ENCODE measurements at regions not wholly inside any gene's neighbourhood (a gene's known extent, or its start where the extent isn't known, plus 50 kb on each side); places are given as distances from the start of the nearest gene placed in this dataset.

DNA sequence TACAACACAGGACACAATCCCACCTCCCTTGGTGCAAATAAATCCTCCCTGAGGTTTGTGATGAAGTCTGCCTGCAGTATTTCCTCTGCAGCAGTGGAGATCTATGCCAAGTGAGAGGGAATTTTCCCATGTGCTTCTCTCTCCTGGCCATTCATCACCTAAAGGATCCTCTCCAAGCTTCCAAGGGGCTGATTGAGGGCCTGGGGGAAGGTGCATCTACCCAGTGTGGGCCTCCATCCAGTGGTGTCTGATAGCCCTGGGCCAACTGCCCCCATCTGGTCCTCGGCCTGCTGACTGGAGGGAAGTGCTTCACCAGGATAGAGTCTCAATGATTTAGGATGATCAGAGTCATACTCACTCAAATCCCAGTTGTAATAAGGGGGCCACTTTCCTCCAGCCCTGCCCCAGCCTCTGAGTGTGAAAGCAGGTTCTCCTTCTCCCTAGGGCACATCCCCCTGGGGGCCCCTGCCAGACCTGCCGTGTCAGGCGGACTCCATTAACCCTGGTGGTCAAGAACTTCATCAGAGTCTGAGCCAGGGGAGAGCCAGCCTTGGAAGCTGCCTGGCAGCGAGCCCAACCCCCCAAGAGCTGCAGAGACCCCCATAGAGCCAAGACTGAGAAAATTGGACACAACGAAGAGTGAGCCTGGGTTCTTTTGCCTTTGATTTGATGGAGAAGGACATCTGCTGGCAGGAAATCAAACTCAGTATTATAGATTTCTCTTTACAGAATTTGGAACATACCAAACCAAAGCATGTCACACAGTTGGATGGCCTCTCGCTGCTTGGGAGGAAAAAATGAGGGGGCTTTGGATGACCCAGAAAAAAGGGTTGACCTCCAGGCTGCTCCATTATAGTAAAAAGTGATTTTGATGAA, 509.6 kb downstream of the CMPK2 start:
- no peak for DNase-seq (ENCODE audit: low spot score)

DNA sequence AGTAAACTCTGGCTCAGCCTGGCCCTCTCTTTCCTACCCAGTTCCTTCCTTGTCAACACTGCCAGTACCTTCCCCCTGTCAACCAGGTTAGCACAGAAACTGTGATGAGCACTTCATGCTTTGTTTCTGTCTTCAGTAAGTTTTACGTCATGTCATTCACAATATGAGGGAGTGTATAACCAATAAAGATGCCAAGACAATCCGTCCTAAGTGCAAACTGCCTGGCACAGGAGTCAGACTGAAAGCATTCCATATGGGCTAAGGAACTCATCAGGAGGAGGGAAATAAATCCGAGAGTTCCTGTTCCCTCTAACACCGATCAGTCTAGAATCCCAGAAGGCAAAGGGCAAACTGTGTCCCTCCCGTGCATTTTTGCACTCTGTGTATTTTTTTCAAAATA, 507.2 kb downstream of the CMPK2 start:
- no peak for DNase-seq (ENCODE audit: low spot score)

DNA sequence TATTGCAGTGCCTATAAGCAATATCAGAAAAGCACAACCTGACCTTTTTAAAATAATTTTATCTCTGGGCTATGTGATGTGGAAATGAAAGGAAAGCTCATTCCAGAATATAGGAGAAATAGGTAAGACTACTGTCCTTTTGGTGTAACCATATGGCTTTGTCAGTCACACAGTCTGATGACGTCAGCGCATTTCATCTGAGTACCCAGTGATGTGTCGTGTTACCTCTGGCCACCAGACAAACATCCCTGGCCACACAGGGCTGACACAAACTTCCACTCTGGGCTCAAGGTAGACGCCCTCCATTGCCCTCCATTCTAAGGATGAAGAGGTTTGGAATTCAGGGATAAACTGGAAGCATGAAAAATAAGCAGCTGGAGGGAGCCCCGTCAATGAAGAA, 506.7 kb downstream of the CMPK2 start:
- DNase-seq (ENCODE audit: low spot score) = no peak

DNA sequence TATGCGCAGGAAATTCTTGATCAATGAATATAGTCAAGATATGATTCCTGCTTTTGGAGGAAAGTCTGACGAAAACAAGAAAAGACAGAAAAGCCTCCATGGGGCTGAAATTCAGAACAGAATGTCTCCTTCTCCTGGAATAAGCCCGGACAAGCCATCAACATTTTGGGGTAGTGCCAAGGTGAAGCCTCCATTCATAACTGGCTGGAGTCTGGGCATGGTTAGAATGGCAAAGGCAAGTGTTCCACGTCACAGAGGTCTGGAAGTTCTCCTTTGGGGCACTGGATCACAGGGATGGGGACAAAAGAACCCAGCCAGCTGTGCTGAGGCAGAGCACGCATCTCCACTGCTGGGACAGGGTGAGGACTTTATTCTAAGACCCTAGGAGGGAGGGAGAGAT, 505.7 kb downstream of the CMPK2 start:
- no peak for DNase-seq (ENCODE audit: low spot score)

DNA sequence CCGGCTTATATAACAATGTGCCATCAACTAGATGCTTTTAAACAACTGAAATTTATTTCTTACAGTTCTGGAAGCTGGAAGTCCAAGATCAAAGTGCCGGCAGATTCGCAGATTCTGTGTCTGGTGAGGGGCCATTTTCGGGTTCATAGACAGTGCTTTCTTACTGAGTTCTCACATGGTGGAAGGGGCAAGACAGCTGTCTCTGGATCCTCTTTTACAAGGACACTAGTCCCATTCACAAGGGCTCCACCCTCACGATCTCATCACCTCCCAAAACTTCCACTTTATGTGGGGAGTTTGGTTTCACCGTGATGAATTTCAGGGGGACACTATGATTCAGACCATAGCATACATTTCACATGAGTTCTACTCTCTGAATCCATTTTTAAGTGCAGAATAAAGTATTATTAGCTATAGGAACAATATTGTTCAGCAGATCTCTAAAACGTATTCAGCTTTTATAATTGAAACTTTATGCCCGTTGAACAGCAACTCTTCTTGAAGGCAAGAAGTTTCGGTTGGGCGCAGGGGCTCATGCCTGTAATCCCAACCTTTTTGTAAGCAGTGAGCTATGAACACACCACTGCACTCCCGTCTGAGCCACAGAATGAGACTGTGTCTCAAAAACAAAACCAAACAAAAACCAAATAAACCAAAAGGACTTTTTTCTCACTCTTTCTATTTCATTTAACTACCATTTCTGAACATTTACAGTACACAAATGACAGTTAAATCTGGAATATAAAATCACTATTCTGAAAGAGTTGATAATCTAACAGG, 502.8 kb downstream of the CMPK2 start:
- no peak for DNase-seq (ENCODE audit: low spot score)

DNA sequence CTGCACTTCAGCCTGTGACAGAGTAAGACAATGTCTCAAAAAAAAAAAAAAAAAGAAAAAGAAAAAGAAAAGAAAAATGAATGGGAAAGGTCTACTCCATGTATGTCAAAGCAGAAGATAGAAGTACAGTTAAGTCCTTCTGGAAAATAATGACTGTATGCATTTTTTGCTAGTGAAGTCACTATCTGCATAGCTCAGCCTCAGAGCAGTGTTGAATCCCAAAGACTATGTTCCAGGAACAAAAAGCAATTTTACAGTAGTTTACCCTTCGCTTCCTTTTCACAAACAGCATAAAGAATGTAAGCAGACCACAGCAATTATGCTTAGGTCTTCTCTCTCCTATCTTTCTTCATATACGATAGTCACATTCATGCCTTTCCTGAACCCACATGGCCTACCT, 497.4 kb downstream of the CMPK2 start:
- no peak for DNase-seq (ENCODE audit: low spot score)

DNA sequence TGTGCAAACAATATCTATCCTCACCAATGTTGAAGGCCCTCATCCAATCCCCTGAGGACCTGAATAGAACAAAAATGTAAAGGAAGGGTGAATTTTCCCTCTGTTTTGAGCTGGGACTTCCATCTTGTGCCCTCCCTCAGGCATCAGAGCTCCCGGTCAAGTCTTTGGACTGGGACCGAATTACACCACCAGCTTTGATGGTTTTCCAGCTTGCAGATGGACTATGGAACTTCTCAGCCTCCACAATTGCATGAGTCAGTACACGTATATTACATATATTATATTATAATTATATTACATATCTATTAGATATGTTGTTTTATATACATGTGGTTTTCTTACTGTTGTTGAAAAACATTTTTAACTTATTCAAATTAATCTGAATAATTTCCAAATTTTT, 496.4 kb downstream of the CMPK2 start:
- no peak for DNase-seq (ENCODE audit: low spot score)

DNA sequence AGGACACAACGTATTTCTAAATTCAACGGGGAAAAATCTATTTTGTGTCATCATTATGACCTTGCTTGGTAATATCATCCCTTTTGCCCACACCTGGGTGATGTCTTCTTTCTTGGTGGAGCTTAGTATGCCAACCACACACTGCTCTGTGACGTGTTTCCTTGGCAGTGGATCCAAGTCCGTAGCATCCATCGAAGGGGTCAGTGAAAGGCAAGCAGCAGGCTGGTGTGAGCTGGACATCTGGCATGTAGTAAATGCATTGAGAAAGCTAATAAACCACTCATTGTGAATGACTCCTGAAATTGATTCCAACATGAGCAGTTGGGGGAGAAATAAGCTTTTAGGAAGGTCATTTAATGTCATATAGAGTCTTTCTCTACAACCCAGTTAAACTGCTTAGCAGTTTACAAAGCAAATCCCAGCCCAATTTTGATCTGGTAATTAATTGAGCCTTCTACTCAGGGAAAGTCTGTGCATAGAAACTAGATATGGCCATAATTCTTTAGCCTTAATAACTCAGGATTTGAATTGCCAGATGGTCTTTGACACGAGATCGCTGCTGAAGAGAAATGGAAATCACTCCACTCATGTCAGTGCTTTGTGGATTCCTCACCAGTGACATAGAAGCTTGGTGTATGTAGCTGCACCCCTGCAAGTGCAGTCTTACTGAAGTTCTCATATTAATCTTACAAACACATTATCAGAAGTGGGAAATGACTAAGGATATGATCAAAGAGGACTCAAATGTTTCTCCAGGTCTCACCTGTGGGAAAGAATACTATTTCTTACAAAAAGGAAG, 494.8 kb downstream of the CMPK2 start:
- DNase-seq (ENCODE audit: low spot score) = no peak

DNA sequence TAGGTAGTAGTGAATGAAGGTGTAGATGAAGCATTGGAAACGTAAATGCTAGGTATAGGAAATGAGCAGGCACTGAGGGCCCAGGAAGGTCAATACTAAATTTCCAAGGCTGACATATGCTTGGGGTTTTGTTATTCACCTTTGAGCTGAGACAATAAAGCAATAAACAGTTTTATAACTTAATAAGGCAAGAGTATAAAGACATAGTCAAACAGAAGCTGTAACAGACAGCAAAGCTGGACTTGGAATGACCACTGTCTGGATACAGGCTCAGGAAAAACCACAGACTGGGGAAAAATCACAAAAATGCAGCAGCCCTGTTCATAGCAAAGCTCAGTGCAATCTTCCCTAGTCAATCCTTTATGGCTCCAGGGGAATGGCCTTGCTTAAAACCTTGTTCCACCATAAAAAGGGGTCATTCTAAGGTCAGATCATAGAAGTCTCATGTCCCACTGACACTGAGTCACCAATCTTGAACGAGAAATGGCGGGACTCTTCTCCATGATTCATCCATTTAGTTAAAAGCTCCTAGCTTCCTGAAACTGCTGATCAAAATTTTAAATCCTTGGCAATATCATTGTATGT, 493.3 kb downstream of the CMPK2 start:
- no peak for DNase-seq (ENCODE audit: low spot score)

DNA sequence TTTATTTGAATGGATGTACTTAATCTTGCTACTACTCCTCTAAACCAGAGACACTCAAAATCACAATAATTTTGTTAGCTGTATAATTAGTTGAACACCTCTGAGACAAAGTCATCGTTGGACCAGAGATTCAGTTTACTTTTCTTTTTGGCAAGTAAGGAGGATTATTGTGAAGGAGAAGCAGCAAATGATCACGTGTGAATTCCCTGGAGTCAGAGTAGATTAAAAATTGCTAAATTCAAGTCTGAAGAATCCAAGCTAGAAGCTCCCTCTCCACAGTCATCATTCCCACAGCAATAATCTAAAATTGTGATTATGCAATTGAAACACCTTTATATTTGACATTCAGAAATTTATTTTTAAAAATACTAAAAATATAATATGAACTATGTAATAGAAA, 484.4 kb downstream of the CMPK2 start:
- no peak for DNase-seq (ENCODE audit: low spot score)

DNA sequence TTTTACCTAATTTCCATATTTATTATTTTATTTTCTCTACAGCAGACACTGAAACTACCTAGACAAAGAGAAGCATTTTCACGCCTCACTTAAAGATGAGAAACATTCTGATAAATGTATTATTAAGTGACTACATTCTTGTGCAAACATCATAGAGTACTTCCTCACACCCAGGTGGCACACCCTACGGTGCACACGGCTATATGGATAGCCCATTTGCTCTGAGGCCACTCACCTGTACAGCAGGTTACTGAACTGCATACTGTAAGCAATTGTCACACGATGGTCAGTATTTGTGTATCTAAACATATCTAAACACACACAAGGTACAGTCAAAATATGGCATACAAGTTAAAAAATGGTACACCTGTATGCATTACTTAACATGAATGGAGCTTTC, 481.4 kb downstream of the CMPK2 start:
- DNase-seq (ENCODE audit: low spot score) = no peak

DNA sequence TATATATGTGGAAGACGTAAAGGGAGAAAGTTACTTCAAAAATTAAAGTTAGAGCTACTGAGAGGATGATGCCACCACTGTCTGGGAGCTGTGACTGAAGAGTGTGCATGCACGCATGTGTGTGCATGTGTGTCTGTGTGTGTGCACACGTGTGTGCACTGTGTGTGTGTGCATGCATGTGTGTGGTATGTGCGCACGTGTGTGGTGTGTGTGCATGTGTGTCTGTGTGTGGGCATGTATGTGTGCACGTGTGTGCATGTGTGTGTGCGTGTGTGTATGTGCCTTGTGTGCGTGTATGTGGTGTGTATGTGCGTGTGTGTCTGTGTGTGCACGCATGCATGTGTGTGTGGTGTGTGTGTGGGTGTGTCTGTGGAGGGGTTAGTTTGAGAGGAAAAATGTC, 473.4 kb downstream of the CMPK2 start:
- no peak for DNase-seq (ENCODE audit: low spot score)

DNA sequence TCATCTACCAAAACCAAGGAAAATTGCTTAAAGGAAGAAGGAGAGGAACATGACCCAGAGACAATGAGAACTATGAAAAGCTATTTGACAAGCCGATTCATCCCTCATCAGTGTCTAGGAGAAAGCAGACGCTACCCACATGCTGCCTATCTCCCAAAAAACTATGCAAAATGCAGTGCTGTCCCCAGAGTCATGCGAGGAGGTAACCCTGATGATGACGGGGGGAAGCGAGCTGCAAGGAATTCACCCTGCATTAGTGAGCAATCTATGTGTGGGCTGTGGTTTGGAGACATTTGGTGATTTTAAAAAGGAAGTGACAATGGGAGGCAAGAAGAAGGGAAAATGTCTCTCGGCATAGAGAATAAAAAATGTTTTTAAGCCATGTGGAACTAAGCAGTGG, 472.7 kb downstream of the CMPK2 start:
- DNase-seq (ENCODE audit: low spot score) = no peak

DNA sequence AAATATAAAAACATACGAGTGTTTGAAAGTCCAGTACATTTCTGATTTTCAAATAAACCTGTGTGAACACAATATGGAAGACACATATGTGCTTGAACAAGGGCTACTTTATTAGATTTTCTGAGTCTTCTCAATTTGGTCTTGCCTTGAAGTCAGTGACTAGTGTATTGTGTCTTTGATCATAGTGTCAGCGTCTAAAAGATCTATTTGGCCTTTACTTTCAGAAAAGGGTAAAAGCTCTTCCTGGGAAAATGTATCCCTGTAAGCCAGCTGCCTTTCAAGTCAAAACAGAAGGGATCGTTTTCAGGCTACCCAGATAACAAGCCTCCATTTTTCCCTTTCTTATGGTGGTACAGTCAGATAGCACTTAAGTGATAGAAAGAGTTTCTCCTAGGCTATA, 471.9 kb downstream of the CMPK2 start:
- no peak for DNase-seq (ENCODE audit: low spot score)

DNA sequence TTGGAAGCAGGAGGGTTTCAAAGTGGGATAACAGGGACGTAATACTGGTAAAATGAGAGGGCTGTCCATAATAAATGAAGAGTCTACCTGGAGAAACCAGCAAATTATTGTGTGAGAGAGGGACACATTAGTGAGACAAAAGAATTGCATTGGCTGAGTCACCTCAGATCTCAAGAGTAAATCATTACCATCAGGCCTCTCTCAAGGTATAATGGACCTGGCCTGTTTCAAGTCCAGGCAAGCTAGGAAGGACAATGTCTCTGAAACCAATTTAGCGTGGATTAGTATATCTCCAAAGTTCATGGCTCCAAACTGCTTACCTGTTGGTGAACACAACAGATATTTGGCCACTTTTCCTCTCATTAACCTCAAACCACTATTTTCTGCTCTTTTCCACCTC, 471.4 kb downstream of the CMPK2 start:
- no peak for DNase-seq (ENCODE audit: low spot score)

DNA sequence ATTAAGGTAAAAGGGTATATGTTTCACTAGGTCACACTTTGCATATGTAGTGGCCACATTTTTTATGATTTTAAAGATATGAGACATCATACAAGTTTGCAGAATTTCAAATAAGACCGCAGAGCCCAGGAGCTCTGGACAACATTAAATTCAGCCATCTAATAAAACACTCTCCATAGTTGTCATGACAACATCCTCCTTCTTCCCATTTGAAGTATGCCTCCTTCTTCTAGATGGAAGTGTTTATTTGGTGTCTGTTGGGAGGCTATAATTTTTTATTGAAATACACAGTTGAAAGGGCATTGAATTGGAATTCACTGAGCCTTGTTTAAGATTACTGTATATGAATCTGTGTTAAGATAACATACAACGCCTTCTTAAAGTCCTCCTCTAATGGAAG, 467.3 kb downstream of the CMPK2 start:
- no peak for DNase-seq (ENCODE audit: low spot score)

DNA sequence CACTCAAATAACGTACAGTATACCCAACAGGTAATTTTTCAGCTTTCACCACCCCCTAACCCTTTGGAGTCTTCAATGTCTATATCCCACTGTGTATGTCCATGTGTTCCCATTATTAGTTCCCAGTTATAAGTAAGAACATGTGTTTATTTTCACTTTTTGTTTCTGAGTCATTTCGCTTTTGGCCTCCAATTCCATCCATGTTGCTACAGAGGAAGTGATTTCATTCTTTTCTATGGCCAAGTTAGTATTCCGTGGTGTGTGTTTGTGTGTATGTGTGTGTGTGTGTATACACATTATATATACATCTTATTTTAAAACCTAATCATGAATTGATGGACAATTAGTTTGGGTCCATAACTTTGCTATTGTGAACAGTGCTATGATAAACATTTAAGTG, 464.4 kb downstream of the CMPK2 start:
- no peak for DNase-seq (ENCODE audit: low spot score)

DNA sequence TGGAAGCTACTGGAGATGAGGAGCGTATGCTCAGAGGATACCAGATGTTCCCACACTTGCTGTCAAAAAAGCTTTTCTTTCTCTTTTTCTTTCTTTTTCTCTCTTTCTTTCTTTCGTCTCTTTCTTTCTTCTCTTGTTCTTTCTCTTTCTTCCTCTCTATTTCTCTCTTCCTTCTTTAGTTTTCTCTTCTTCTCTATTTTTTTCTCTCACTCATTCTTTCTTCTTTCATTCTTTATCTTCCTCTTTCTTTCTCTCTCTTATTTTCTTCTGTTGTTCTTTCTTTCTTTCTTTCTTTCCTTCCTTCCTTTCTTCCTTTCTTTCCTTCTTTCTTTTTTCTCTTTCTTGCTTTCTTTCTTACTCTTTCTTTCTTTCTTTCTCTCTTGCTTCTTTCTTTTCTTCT, 457.6 kb downstream of the CMPK2 start:
- no peak for DNase-seq (ENCODE audit: low spot score)

DNA sequence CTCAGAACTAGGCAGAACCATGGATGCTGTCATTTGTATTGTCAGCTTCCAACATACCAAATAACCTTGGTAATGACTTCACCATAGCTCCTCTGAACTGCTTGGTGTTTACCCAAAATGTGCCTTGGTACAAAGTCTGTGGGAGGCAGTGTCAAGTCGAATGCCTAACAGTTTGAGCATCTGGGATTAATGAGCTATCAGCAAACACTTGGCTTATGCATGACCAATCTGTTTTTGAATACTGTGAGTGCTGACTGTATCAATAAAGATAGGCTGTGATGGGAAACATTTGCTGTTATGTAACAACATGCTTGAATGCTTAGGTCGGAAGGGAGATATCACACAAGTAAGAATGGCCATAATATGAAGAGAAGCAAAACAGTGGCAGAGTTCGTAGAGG, 455.4 kb downstream of the CMPK2 start:
- no peak for DNase-seq (ENCODE audit: low spot score)

DNA sequence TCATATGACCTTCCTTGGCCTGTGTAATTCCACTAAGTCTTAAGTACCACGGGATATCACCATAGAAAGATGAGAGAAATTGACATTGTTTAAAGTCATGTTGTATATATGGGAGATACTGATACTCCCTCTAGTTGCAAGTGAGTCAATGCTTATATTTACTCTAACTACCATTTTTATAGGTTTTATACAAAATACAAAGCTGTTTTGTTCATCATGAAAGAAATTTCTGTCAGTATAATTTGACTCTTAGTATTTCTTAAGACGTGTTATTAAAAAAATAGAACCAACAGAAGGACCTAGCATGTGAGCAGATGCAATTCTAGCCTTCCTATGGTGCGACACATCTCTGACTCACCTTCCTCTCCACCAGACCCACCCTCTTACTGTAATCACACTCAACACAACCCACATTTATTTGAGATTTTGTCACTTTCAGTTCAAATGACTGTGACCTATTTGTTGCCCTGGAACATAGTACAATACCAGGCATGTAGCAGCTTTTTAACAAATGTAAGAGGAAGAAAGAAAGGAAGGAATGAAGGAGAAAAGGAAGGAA, 453.1 kb downstream of the CMPK2 start:
- no peak for DNase-seq (ENCODE audit: low spot score)

DNA sequence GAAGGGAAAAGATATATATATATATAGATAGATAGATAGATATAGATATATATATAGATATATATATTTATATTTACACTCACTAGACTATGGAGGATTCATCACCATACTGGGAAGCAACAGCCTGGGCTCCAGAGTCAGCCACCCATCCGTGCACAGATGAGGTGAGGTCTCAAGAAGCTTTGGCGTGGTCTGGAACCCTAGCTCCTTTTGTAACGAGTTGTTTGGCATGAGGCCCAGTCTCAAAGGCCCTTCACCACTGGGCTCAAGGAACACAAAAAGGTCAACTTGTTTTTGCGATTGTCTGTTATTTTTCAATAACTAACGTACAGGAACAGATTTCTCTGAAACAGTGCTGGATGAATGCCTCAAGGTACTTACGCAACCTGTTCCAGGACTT, 448.7 kb downstream of the CMPK2 start:
- no peak for DNase-seq (ENCODE audit: low spot score)

DNA sequence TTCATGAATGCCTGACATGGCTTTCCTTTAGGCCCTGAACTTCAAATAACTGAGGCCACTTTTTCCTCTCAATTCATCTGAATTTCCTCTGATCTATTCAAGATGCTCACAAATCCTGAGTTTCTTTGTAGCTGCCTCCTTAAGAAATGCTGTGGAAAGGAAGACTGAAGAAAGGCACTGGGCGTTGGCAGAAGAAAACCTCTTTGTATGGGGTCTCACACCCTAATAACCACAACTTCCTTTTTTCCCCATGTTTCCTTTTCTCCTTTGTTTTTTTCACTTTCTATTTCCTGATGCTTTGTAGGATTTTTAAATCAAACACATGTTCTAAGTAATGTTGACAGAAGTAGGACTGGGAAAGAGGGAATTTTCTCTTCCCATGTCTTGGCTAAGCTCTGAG, 447.4 kb downstream of the CMPK2 start:
- DNase-seq (ENCODE audit: low spot score) = no peak
